ENCODE measurements at regions not wholly inside any gene's neighbourhood (a gene's known extent, or its start where the extent isn't known, plus 50 kb on each side); places are given as distances from the start of the nearest gene placed in this dataset.

- no peaks in the 10 kb centered on the region; the same call in 1 of the 2 replicates for H3K79me2 ChIP-seq (ENCODE audit: insufficient read depth, low read depth)
- H3K27me3 ChIP-seq (ENCODE audit: insufficient read depth, low read depth), result no peaks in the 10 kb centered on the region
- no peaks in the 10 kb centered on the region for H3K36me3 ChIP-seq (ENCODE audit: insufficient read depth)
- H4K20me1 ChIP-seq (ENCODE audit: insufficient read depth), result no peaks in the 10 kb centered on the region
- H3K4me1 ChIP-seq (ENCODE audit: low read depth, poor library complexity, severe bottlenecking), result peaks cover 10% of the 10 kb centered on the region
- H3K9ac ChIP-seq, result no peak overlapping the region
- no peak overlapping the region for H3K4me3 ChIP-seq (IDR thresholded peaks at IDR 0.05; ENCODE audit: insufficient read depth, low read depth, low read length)
- no peak overlapping the region for H3K4me2 ChIP-seq
- TF ChIP-seq CTCF (conservative IDR thresholded peaks at IDR 0.05; ENCODE audit: low read depth, low read length), result no peak
- no peak overlapping the region for H3K27ac ChIP-seq
- no peak overlapping the region for H2AFZ ChIP-seq (ENCODE audit: low read depth)
Observed at GRCh38 chr4:182169572-182169971, 73.6 kb upstream of the TENM3 start.

DNA sequence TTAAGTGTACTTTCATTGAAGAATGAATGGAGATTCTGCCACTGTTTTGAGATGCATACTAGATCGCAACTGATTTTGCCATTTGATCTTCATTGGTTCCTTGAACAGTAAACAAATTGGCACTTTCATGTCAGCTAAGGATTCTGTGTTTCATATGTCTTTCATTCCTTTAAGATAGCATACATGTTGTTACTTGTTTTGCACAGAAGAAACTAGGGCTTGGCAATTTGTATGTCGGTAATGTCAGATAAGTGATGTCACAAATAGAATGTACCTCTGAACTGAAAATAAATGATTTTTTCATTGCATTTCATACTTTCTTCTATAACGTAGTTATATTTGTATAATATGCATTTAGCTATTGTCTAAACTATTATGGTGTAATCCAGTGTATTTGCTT, 73.2 kb upstream of the TENM3 start:
- Histone ChIP-seq H3K4me3 (IDR thresholded peaks at IDR 0.05; ENCODE audit: insufficient read depth, low read depth, low read length) (no peak overlapping the region), H3K9ac (no peak overlapping the region), H3K79me2 (ENCODE audit: insufficient read depth, low read depth) (no peaks in the 10 kb centered on the region; the same call in 1 of the 2 replicates), H3K27ac (no peak overlapping the region), H3K27me3 (ENCODE audit: insufficient read depth, low read depth) (no peaks in the 10 kb centered on the region), H4K20me1 (ENCODE audit: insufficient read depth) (no peaks in the 10 kb centered on the region), H3K4me2 (no peak overlapping the region), H2AFZ (ENCODE audit: low read depth) (no peak overlapping the region), H3K4me1 (ENCODE audit: low read depth, poor library complexity, severe bottlenecking) (peaks cover 10% of the 10 kb centered on the region), H3K36me3 (ENCODE audit: insufficient read depth) (no peaks in the 10 kb centered on the region)
- TF ChIP-seq CTCF (conservative IDR thresholded peaks at IDR 0.05; ENCODE audit: low read depth, low read length), result no peak

- Histone ChIP-seq H3K79me2 (ENCODE audit: insufficient read depth, low read depth) (no peaks in the 10 kb centered on the region; the same call in 1 of the 2 replicates), H3K4me1 (ENCODE audit: low read depth, poor library complexity, severe bottlenecking) (peaks cover 10% of the 10 kb centered on the region), H3K36me3 (ENCODE audit: insufficient read depth) (no peaks in the 10 kb centered on the region), H3K4me2 (no peak overlapping the region), H3K4me3 (IDR thresholded peaks at IDR 0.05; ENCODE audit: insufficient read depth, low read depth, low read length) (no peak overlapping the region), H3K27ac (no peak overlapping the region), H3K27me3 (ENCODE audit: insufficient read depth, low read depth) (no peaks in the 10 kb centered on the region), H2AFZ (ENCODE audit: low read depth) (no peak overlapping the region), H3K9ac (no peak overlapping the region), H4K20me1 (ENCODE audit: insufficient read depth) (no peaks in the 10 kb centered on the region)
- no peak for TF ChIP-seq CTCF (conservative IDR thresholded peaks at IDR 0.05; ENCODE audit: low read depth, low read length)
Observed at GRCh38 chr4:182170417-182170935, 72.7 kb upstream of the TENM3 start.

DNA sequence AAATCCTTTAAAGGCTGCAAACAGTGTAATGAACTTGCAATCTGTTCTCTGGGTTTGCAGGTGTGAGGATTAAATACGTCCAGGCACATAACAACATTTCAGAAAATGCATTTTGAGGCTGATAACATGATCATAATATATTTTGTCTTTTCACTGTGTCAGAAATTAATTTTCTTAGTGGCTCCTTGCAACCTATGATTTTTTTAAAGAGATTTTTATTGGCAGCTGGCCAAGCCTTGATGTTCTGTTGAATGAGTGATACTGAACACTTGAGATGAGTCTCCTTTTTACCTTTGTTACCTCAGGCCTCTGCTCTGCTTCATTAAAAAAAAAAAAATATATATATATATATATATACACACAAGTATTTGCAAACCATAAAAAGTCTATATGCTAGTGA, 68.2 kb upstream of the TENM3 start:
- H3K4me3 ChIP-seq (IDR thresholded peaks at IDR 0.05; ENCODE audit: insufficient read depth, low read depth, low read length), result no peak overlapping the region
- H3K79me2 ChIP-seq (ENCODE audit: insufficient read depth, low read depth), result no peaks in the 10 kb centered on the region
- H3K27ac ChIP-seq, result no peak overlapping the region
- H4K20me1 ChIP-seq (ENCODE audit: insufficient read depth), result no peaks in the 10 kb centered on the region
- TF ChIP-seq CTCF (conservative IDR thresholded peaks at IDR 0.05; ENCODE audit: low read depth, low read length), result no peak
- H2AFZ ChIP-seq (ENCODE audit: low read depth), result no peak overlapping the region
- no peak overlapping the region for H3K4me2 ChIP-seq
- H3K27me3 ChIP-seq (ENCODE audit: insufficient read depth, low read depth), result no peaks in the 10 kb centered on the region
- no peaks in the 10 kb centered on the region for H3K36me3 ChIP-seq (ENCODE audit: insufficient read depth)
- no peaks in the 10 kb centered on the region for H3K4me1 ChIP-seq (ENCODE audit: low read depth, poor library complexity, severe bottlenecking)
- no peak overlapping the region for H3K9ac ChIP-seq

Data from KMS-11 (cell line).